Fibroblast of peridontal ligament (primary cell): ENCODE measurements at regions not wholly inside any gene's neighbourhood (a gene's known extent, or its start where the extent isn't known, plus 50 kb on each side); places are given as distances from the start of the nearest gene placed in this dataset.

Source experiments
- DNase-seq: peaks from one replicate; pipeline ENCODE4 v3.0.0-alpha.2; 2010; ENCODE audit errors: extremely low read depth

GRCh38 chr17:5951912-5952311, 118.3 kb upstream of the WSCD1 start:
- DNase-seq: no peak

- DNase-seq: no peak
Measured at GRCh38 chr17:5952518-5952917, 117.7 kb upstream of the WSCD1 start.

GRCh38 chr17:5955764-5956163, 114.4 kb upstream of the WSCD1 start:
- no peak for DNase-seq

GRCh38 chr17:5958850-5959249, 111.3 kb upstream of the WSCD1 start:
- no peak for DNase-seq

- DNase-seq: no peak
Measured at GRCh38 chr17:5962371-5962770, 107.8 kb upstream of the WSCD1 start.

- no peak for DNase-seq
Measured at GRCh38 chr17:5971969-5972368, 98.2 kb upstream of the WSCD1 start.

GRCh38 chr17:5973410-5973809, 96.8 kb upstream of the WSCD1 start:
- no peak for DNase-seq

GRCh38 chr17:5975661-5976060, 94.5 kb upstream of the WSCD1 start:
- DNase-seq: no peak

GRCh38 chr17:5976251-5976650, 93.9 kb upstream of the WSCD1 start:
- no peak for DNase-seq

GRCh38 chr17:5978496-5978895, 91.7 kb upstream of the WSCD1 start:
- DNase-seq: no peak

GRCh38 chr17:5980941-5981340, 89.2 kb upstream of the WSCD1 start:
- DNase-seq: no peak

- DNase-seq: no peak
Measured at GRCh38 chr17:5986644-5987043, 83.5 kb upstream of the WSCD1 start.

GRCh38 chr17:6000426-6000825, 69.8 kb upstream of the WSCD1 start:
- DNase-seq: no peak

GRCh38 chr17:6003221-6003620, 67.0 kb upstream of the WSCD1 start:
- DNase-seq: peak; percentile 91

GRCh38 chr17:6005939-6006338, 64.2 kb upstream of the WSCD1 start:
- DNase-seq: no peak

GRCh38 chr17:6011206-6011605, 59.0 kb upstream of the WSCD1 start:
- DNase-seq: no peak

- no peak for DNase-seq
Measured at GRCh38 chr17:6018788-6019187, 51.4 kb upstream of the WSCD1 start.

- no peak for DNase-seq
Measured at GRCh38 chr17:6019959-6020358, 50.2 kb upstream of the WSCD1 start.

GRCh38 chr17:6020376-6021010, 49.7 kb upstream of the WSCD1 start:
- DNase-seq: no peak
